RPMI7951 (cell line): ENCODE measurements at regions not wholly inside any gene's neighbourhood (a gene's known extent, or its start where the extent isn't known, plus 50 kb on each side); places are given as distances from the start of the nearest gene placed in this dataset.

Experiments used
- DNase-seq: peaks from one replicate; pipeline ENCODE4 v3.0.0-alpha.2; 2012; ENCODE audit warnings: low read depth

GRCh38 chr1:103250441-103250861 is 142.1 kb upstream of the COL11A1 start:
- DNase-seq, result peak; percentile 35

GRCh38 chr1:103248417-103249102 is 140.2 kb upstream of the COL11A1 start:
- no peak for DNase-seq

- DNase-seq, result no peak
Measured at GRCh38 chr1:103247517-103247916, 139.2 kb upstream of the COL11A1 start.

GRCh38 chr1:103243481-103243880 is 135.2 kb upstream of the COL11A1 start:
- DNase-seq, result no peak

GRCh38 chr1:103239034-103239433 is 130.7 kb upstream of the COL11A1 start:
- DNase-seq, result no peak

GRCh38 chr1:103230061-103230460 is 121.7 kb upstream of the COL11A1 start:
- DNase-seq, result peak; percentile 14

GRCh38 chr1:103220631-103221041 is 112.3 kb upstream of the COL11A1 start:
- peak; percentile 16 for DNase-seq

- DNase-seq, result no peak
Measured at GRCh38 chr1:103218821-103219220, 110.5 kb upstream of the COL11A1 start.

- no peak for DNase-seq
Measured at GRCh38 chr1:103218369-103218768, 110.0 kb upstream of the COL11A1 start.

- DNase-seq, result no peak
Measured at GRCh38 chr1:103211073-103211472, 102.8 kb upstream of the COL11A1 start.

GRCh38 chr1:103208844-103209243 is 100.5 kb upstream of the COL11A1 start:
- peak; percentile 47 for DNase-seq

- no peak for DNase-seq
Measured at GRCh38 chr1:103199001-103199400, 90.7 kb upstream of the COL11A1 start.

- DNase-seq, result no peak
Measured at GRCh38 chr1:103198076-103198475, 89.8 kb upstream of the COL11A1 start.

- DNase-seq, result no peak
Measured at GRCh38 chr1:103197216-103197615, 88.9 kb upstream of the COL11A1 start.

- DNase-seq, result no peak
Measured at GRCh38 chr1:103194984-103195383, 86.7 kb upstream of the COL11A1 start.

- peak; percentile 60 for DNase-seq
Measured at GRCh38 chr1:103194060-103194459, 85.7 kb upstream of the COL11A1 start.

- peak; percentile 7 for DNase-seq
Measured at GRCh38 chr1:103191327-103191726, 83.0 kb upstream of the COL11A1 start.

GRCh38 chr1:103190766-103191165 is 82.4 kb upstream of the COL11A1 start:
- DNase-seq, result no peak

- DNase-seq, result no peak
Measured at GRCh38 chr1:103187673-103188072, 79.4 kb upstream of the COL11A1 start.

- peak; percentile 29 for DNase-seq
Measured at GRCh38 chr1:103180660-103181059, 72.3 kb upstream of the COL11A1 start.

- DNase-seq, result peak; percentile 42
Measured at GRCh38 chr1:103177108-103177775, 68.9 kb upstream of the COL11A1 start.

- no peak for DNase-seq
Measured at GRCh38 chr1:103171041-103171590, 62.8 kb upstream of the COL11A1 start.

GRCh38 chr1:103170609-103171008 is 62.3 kb upstream of the COL11A1 start:
- DNase-seq, result no peak
